ENCODE measurements at regions not wholly inside any gene's neighbourhood (a gene's known extent, or its start where the extent isn't known, plus 50 kb on each side); places are given as distances from the start of the nearest gene placed in this dataset.

GRCh38 chr14:60349663-60350365 lies 100.8 kb downstream of the PPM1A start:
- DNase-seq, result peak; percentile 28

- no peak for DNase-seq
Measured at GRCh38 chr14:60350366-60350720, 101.3 kb downstream of the PPM1A start.

GRCh38 chr14:60353420-60353819 lies 104.4 kb downstream of the PPM1A start:
- DNase-seq, result no peak

- no peak for DNase-seq
Measured at GRCh38 chr14:60355768-60356167, 106.7 kb downstream of the PPM1A start.

GRCh38 chr14:60356386-60356785 lies 107.4 kb downstream of the PPM1A start:
- no peak for DNase-seq

- no peak for DNase-seq
Measured at GRCh38 chr14:60356906-60357550, 108.0 kb downstream of the PPM1A start.

- DNase-seq, result no peak
Measured at GRCh38 chr14:60357551-60358149, 108.6 kb downstream of the PPM1A start.

- DNase-seq, result no peak
Measured at GRCh38 chr14:60363275-60363674, 114.3 kb downstream of the PPM1A start.

- no peak for DNase-seq
Measured at GRCh38 chr14:60363687-60364086, 114.7 kb downstream of the PPM1A start.

GRCh38 chr14:60381909-60382308 lies 104.0 kb downstream of the C14orf39 start:
- no peak for DNase-seq
